ENCODE measurements at regions not wholly inside any gene's neighbourhood (a gene's known extent, or its start where the extent isn't known, plus 50 kb on each side); places are given as distances from the start of the nearest gene placed in this dataset.
A peak's percentile ranks its signal among the peaks of the same experiment; 100 is the strongest.
"Not testable (repeated sequence)": the region's sequence is repeated elsewhere in the genome, so short reads cannot be mapped to it uniquely, and the experiment has no call there.

GRCh38 chr3:98644168-98644567 is 50.8 kb upstream of the CPOX start:
- no peak for DNase-seq (ENCODE audit: low read depth)

GRCh38 chr3:98645039-98645438 is 51.6 kb upstream of the CPOX start:
- DNase-seq (ENCODE audit: low read depth) = no peak

GRCh38 chr3:98646680-98647079 is 53.3 kb upstream of the CPOX start:
- DNase-seq (ENCODE audit: low read depth) = no peak

DNA sequence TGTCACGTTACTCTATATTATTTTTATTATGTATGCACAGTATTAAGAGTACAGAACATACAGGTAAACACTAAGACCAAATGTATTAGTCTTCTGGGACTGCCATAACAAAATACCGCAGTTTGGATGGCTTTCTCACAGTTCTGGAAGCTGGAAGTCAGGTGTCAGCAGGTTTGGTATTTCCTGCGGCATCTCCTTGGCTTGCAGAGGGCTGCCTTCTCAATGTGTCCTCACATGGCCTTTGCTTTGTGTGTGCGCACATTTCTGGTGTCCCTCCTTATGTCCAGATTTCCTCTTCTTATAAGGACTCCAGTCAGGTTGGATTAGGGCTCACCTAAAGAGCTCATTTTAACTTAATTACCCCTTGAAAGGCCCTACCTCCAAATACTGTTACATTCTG is 53.8 kb upstream of the CPOX start:
- DNase-seq (ENCODE audit: low read depth) = no peak

DNA sequence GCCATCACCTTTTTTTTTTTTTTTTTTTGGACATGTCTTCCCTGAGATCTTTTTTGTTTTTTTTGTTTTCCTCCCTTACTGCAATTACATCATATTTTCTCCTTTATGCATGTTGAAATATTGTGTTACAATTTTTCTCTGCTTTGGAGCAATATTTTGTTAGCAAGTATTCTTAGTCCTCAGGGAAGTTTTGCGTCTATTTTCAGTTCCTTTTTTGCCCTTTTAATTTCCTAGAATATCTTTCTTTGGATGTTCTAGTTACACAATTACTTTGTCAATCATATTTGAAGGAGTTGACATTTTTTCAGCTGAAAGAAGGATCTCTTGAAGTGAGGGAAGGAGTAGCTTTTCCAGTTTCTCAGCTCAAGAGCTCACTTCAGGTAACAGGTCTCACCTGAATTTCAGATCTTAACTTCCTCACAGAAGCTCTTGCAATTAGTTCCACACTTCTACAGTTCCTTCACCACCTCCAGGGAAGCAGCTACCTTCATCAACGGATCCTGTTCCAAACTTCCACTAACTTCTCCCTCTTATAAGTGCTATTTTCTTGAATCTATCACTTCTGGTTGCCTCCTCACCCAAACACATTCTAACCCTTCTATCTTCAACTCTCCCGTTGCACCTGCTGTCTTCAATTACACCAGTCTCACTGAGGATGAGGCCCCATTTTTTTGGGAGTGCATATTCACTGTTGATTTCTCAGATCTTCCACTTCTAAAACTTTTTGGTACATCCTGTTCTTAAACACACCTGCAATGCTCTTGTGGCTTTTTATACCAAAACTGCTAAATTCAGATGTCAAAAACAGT is 57.8 kb upstream of the CPOX start:
- DNase-seq (ENCODE audit: low read depth) = no peak

DNA sequence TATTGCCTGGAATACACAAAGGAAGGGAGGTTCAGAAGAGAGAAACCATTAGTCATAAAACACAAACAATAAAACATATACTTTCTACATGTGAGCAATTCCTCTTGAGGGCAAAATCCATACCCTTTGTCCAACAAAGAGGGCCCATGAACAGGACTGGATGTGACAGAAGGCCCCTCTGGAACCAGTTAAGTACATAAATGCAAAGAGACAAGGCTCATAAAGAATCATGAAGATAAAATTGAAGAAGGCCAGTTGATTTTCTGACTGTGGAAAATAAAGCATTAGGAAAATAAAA is 58.3 kb upstream of the CPOX start:
- DNase-seq (ENCODE audit: low read depth) = no peak

- DNase-seq (ENCODE audit: low read depth) = peak; percentile 66
Measured at GRCh38 chr3:98655666-98656065, 62.3 kb upstream of the CPOX start.

GRCh38 chr3:98657457-98657856 is 64.0 kb upstream of the CPOX start:
- DNase-seq (ENCODE audit: low read depth) = peak; percentile 15

DNA sequence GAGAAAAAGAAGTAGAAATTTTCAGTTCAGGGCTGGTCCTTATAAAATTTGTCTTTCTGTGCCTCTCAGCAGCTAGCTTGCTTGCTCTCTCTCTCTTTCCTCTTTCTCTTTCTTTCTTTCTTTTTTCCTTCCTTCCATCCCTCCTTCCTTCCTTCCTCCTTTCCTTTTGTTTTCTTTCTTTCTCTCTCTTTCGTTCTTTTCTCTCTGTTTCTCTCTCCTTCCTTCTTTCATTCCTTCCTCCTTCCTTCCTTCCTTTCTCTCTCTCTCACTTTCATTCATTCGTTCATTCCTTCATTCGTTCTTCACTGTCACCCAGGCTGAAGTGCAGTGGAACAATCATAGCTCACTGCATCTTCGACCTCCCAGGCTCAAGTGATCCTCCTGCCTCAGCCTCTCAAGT is 69.3 kb upstream of the CPOX start:
- no peak for DNase-seq (ENCODE audit: low read depth)

DNA sequence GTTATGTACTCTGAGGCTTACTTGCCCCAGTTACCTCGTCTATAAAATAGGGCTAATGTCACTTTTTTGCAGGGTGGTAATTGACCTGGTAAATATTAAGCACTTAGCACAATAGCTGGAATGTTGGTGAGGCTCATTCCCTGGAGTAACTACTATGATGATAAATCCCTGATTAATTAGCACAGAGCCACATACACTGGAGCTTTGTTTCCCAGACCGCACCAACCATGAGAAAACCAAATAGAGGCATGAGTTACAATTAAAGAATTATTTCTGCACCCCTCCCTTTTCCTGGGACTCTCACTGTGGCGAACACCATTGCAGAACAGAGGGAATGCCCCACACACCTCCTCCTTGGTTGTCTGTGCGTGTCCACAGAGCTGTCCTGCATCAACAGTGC is 76.6 kb upstream of the CPOX start:
- DNase-seq (ENCODE audit: low read depth) = no peak

- no peak for DNase-seq (ENCODE audit: low read depth)
Measured at GRCh38 chr3:98679986-98680385, 83.2 kb upstream of the ST3GAL6 start.

DNA sequence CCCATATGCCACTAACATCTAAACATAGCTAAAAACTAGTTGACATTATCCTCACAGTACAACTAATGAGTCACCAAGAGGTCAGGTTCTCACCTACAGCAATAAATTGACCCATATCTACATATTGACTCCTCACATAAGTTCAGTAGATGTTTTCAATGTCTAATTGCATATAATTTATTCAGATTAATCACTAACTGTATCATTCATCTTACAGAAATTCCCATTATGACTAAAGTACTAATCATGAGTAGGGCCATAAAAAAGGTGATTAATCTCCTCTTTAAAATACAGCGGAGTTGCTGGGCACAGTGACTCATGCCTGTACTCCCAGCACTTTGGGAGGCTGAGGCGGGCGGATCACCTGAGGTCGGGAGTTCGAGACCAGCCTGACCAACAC is 82.4 kb upstream of the ST3GAL6 start:
- peak; percentile 89 for DNase-seq (ENCODE audit: low read depth)

GRCh38 chr3:98681486-98681885 is 81.7 kb upstream of the ST3GAL6 start:
- DNase-seq (ENCODE audit: low read depth) = no peak

DNA sequence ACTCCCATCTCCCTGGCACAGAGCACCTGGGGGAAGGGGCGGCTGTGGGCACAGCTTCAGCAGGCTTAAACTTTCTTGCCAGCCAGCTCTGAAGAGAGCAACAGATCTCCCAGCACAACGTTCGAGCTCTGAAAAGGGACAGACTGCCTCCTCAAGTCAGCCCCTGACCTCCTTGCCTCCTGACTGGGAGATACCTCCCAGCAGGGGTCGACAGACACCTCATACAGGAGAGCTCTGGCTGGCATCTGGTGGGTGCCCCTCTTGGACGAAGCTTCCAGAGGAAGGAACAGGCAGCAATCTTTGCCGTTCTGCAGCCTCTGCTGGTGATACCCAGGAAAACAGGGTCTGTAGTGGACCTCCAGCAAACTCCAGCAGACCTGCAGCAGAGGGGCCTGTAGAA is 80.7 kb upstream of the ST3GAL6 start:
- DNase-seq (ENCODE audit: low read depth) = not testable (repeated sequence)

DNA sequence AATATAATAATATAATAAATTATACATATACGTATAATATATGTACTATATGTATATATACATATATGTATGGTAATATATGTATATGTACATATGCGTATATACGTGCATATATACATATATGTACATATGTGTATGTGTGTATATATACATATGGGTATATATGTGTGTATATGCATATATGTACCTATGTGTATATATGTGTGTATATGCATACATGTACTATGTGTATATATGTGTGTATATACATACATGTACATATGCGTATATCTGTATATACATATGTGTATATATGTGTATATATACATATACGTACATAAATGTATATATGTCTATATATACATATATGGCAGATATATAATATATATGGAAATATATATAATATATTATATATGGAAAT is 74.8 kb upstream of the ST3GAL6 start:
- DNase-seq (ENCODE audit: low read depth) = no peak

DNA sequence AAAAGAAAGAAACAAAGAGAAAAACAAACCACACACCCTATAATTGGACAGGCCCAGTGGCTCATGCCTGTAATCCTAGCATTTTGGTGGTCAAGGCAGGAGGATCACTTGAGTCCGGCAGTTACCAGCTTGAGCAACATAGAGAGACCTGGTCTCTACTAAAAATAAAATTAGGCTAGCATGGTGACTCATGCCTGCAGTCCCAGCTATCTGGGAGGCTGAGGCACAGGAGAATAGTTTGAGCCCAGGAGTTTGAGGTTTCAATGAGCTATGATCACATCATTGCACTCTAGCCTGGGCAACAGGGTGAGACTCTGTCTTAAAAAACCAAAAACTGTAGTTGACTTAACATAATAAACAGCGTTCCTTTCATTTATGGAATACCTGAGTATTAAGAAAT is 72.3 kb upstream of the ST3GAL6 start:
- peak; percentile 32 for DNase-seq (ENCODE audit: low read depth)

DNA sequence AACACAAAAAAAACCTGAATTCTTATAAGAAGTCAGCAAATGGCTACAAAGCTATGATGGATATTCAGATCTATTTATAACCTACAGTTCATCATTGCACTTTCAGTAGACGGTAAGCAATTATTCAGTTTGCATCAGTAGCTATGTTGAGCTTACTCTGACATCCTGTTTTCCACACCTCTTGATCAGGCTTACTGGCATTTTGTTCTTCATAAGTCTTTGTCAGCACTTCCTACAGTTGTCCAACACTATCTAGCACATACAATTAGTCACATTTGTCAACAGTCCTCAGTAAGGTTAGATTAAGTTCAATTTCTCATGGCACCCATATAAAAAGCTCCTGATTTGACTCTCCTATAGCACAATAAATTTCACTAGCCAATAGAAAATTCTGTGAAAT is 71.2 kb upstream of the ST3GAL6 start:
- no peak for DNase-seq (ENCODE audit: low read depth)

- no peak for DNase-seq (ENCODE audit: low read depth)
Measured at GRCh38 chr3:98692787-98693473, 70.2 kb upstream of the ST3GAL6 start.

GRCh38 chr3:98695796-98696195 is 67.3 kb upstream of the ST3GAL6 start:
- DNase-seq (ENCODE audit: low read depth) = peak; percentile 64

DNA sequence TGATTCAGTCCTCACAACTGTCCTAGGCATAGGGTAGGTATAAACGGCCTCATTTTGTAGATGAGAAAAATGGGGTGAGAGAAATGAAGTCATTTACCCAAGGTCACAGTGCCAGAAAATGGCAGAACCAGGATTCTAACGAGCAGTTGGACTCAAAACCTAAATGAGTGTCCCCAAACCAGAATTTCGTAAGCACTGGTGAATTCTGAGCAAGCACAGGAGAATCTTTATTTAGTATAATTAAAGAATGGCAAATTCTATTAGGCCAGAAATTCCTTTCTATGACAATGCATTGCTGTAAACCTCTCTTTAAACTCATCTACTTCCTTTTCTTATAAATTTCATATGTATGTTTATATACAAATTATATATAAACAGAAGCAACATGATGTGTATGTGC is 66.8 kb upstream of the ST3GAL6 start:
- DNase-seq (ENCODE audit: low read depth) = peak; percentile 14

DNA sequence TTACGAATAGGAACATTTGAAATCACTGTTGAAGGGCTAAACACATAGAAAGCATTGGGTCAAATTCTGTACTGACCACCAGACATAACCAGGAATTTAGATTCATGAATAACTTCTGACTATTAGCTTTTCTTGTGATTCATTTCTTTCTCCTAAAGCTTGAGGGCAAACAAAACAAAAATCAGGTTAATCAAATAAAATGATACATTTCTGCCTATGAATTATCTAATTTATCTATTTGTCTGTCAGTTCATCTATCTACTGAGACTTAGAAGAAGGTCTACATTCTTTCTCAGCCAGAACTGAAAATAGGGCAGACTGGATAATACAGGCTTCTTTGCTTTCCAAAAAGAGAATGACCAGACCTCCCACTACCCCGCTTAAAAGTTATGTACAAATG is 65.9 kb upstream of the ST3GAL6 start:
- DNase-seq (ENCODE audit: low read depth) = peak; percentile 34

GRCh38 chr3:98699132-98699531 is 64.0 kb upstream of the ST3GAL6 start:
- peak; percentile 57 for DNase-seq (ENCODE audit: low read depth)

DNA sequence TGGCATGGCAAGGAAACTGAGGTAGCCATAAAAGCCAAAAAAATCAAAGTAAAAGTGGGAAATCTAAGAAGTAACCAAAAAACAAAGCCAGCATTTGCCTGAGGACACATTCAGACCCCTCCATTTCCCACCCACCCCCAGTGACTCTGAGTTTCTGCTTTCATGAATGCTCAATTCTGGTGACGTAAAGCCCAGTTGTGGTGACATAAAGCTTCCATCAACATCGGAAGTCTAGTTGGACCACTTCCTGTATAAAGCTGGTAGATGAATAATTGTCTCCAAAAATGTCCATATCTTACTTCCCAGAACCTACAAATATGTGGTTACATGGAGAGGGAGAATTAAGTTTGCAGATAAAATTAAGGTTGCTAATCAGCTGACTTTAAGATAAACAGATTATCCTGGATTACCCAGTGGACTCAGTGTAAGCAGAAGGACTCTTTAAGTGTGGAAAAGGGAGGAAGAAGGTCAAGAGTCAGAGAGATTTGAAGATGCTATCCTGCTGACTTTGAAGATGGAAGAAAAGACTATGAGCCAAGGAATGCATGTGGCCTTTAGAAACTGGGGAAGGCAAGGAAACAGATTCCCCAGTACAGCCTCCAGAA is 62.0 kb upstream of the ST3GAL6 start:
- no peak for DNase-seq (ENCODE audit: low read depth)

DNA sequence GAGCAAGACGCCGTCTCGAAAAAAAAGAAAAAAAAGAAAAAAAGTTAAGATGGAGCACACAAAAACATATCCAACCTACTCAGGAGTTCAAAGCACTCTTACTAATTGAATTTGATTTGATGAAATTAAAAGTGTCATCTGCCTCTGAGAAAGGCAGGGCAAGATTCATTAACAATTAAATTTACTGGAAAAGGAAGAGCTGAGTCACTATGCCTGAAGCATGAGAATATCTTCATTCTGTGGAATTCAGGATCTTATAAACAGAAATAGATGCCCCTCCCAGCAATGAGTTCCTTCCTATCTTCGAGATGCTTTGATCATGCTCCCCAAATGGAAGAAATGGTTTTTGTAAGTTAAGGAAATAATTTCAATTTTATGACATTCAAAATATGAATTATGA is 61.0 kb upstream of the ST3GAL6 start:
- peak; percentile 70 for DNase-seq (ENCODE audit: low read depth)
